GM21786 (cell line): ENCODE measurements at regions not wholly inside any gene's neighbourhood (a gene's known extent, or its start where the extent isn't known, plus 50 kb on each side); places are given as distances from the start of the nearest gene placed in this dataset.

Experiments used
- ATAC-seq: cut with Tn5 transposase; IDR thresholded peaks from one replicate; pipeline ENCODE4 v1.9.1; 2021; ENCODE audit not compliant: unreplicated experiment

DNA sequence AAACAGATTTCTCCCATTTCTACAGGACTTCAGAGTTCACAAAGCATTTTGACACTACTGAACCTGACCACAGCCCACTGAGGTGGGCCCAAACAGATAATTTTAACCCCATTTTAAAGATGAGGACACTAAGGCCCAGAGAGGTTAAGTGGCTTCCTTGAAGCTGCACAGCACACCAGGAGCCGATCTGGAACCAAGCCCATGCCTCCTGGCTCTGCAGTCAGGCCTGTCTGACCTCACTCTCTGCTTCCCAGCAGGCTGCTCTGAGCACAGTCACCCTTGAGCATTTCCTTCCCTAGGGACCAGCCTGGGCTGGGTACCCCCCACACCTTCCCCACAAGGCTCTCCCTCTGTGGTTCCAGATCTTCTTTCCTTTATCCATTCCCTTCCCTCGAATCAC is 252.2 kb downstream of the ENGASE start:
- no peak for ATAC-seq

DNA sequence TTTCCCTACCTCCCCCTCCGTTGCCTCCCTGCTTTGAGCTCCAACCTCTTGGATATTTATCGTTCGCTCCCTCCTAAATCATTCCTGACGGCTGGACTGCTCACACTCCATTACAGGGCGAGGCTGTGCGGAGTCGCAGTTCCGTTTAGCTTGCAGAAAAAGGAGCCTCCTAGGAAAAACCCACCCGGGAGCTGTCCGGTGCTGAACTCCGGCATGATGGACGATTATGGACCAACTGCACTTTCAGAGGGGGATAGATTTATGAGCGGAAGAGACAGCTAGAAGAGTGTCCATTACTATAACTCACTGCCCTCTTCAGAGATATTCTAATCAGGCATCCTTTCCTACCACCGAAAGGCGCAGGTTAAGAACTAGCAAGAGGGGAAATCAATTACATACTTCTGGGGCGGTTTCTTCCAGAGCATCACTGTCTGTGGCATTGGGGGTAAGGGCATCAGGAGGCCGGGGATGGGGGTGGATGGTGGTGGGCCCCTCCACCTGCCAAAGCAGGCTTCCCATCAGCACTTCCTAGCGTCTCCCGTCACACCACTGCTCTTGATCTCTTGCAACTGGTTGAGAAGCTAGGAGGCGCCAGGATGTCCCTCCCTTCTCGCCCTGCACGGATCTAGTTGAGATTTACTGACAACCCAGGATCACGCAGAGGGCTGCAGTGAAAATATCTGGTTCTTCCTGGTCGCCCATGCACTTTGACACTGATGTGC is 251.2 kb downstream of the ENGASE start:
- no peak for ATAC-seq

DNA sequence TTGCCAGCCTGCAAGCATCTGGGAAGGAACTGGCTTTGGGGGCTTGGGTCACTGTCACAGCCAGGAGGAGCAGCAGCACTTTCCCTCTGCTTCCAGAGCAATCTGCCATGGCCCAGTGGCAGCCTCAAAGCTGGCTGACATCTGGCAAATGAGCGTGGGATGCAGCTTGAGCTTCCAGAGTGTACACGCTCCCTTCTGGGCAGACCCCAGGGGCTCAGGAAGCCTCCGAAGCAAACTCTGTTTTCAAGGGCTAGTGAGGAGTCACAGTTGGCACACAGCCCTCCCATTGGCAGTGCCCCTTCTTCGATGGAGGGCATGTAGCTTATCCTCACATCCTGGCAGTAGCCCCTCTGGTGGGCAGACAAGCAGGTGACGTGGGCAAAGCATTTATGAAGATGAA is 249.6 kb downstream of the ENGASE start:
- ATAC-seq = no peak

DNA sequence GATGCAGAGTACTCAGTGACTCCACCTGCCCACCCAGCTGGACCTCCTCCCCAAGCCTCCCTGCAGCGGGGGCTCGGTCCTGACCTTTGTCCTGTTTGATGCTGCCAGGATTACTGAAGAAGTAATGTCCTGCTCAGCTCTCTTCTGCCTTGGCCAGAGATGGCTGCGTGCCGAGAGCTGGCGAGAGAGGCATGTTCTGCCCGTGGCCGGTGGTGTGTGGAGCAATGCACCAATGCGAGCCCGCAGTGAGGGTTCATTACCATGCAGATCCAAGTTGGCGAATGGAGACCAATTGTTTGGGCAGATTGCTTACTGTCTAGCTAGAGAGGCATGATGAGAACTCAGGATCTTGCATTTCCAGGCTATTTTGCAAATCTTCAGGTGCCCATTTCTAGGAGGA is 248.9 kb downstream of the ENGASE start:
- no peak for ATAC-seq

DNA sequence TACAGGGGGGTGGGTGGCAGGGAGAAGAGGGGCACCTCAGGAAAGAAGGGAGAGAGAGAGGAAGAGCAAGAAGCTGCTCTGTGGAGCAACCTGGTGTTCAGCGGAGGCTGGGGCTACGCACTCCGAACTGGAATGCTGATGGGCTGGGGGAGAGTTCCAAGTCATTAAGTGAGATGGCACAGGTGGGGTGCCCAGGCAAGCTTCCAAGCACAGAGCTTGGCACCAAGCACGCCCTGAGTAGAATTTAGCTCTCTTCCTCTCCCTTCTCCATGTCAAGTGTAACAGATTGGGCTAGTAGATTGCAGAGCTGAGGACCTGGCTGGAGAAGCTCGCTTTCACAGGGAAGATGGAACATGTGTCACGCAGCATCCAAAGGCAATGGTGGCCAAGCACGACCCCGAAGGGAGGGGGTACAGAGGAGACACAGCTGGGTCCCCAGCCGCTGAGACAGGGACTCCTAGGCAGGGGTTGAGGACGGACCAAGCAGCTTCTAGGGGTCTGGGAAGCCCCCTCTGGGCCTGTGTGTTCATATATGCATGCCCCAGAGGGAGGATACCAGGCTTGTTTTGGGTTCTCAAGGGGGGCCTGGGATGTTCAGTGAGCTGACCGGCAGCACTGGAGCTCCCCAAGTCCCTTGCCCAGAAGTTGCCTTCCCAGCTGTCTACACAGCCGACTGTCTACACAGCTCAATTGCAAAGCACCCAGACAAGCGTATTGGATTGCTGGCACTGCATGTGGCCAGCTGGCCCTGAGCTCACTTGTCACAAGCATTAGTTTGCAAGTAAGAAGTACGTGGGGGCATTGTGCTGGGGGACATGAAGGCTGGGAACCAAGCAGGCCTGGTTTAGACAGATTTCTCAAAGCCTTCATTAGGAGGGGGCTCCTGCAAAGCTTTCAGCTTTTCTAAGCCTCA is 247.8 kb downstream of the ENGASE start:
- ATAC-seq = no peak

DNA sequence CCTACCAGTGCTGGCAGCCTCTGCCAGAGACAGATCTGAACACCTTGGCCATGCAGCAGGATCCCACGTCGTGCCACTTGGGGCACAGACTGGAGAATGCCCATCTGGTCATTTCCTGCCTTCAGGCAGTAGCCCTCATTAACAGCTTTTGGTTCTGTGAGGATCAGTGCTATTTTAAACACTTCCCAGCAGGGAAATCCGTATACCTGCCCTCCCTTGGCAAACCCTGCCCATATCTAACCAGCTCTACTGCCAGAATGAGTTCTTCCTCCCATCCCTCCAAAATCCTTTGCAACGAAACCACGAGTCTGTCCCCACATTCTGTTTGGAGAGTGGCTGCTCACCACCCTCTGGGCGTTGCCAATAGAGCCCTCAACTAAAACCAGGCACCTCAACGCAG is 245.7 kb downstream of the ENGASE start:
- ATAC-seq = no peak

DNA sequence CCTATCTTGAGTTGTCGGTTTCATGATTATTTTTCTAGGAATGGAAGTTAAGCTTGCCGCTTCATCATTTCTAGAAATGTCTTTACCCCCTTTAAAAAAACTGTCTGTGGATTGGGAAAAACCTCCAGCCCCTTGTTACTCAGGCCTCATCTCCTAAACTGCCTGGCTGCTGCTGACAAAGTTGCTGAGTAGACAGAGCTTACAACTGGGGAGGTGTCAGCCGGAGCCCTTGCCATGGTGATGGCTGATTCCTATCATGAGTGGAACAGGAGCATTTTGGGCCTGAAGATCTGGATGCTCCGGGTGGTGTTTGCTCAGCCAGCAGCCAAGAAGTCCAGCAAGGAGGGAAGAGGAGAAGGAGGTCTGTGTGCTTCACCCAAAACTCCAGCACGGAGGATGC is 243.3 kb downstream of the ENGASE start:
- ATAC-seq = no peak

DNA sequence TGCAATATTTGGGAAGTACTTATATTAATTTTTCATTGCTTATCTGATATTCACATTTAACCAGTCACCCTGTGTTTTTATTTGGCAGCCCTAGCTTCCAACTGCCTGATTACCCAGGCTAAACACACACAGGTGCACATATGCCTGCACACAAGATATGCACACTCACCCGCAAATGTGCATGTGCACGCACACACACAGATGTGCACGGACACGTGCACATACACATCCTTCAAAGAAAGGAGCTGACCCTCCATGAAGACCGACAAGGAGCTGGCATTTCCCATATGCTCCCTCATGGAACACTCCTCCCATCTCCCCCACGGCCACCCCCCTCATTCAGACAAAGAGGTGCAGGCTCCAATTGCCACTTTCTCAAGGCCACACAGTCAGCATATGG is 242.2 kb downstream of the ENGASE start:
- no peak for ATAC-seq

DNA sequence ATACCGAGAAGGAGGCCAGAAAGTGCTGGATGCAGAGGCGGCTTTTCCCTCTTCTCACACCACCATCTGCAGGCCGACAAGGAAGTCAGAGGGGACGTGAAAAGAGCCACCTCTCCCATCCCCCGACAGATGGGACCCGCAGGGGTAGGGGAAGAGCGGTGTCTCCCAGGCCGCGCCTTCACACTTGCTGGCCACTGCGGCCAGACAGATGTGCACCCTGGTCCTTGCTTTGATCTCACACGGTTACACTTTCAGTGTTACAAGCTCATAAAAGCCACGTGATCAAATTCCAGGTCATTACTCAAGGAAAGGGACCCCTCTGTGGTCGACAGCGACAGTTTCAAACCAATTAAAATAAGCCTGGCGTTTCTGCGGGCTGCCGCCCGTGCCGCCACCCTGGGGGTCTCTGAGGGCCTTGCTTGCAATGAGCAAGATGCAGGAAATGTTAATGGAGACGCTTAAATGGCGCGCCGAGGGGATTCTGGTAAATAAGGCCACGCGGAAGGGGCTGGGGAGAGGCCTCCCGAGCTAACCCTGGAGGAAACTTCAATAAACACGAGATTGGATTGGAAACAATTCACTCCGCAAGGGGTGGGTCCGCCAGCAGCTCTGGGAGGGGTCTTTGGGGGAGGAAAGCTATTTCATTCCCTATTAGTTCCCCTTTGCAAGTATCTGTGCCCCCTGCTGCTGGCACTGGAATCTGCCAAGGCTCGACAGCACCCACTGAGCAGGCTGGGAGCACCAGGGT is 240.9 kb downstream of the ENGASE start:
- ATAC-seq = no peak

DNA sequence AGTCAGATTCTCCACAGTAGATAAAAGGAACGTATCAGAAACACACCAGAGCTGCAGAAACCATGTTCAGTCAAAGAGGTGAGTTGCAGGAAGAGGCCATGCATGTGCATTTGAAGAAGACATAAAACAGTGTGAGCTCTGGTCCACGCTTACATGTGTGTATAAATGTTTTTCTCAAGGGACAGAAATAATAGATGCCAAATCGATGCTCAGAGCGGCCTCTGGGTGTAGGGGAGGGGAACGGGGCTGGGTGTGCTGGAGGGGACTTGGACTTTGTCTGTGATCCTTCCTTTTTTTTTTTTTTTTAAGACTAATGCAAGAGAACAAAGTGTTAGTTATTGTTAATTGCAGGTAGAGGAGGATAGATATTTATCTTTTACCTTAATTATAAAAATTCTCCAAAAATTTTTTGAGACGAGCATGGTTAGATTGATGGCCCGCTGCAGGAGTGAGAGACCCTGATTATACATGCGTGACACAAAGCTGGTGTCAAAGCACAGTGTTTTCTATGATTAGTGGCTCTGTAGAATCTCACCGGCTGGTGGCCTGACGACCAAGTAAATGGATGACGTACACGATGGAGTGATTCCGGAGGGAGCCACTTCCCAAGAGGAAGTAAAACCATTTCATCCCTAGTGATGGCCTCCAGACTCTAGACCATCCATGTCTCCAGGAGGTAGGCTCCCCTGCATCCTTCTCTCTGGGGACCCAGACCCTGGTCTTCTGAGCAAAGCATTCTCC is 240.2 kb downstream of the ENGASE start:
- no peak for ATAC-seq

DNA sequence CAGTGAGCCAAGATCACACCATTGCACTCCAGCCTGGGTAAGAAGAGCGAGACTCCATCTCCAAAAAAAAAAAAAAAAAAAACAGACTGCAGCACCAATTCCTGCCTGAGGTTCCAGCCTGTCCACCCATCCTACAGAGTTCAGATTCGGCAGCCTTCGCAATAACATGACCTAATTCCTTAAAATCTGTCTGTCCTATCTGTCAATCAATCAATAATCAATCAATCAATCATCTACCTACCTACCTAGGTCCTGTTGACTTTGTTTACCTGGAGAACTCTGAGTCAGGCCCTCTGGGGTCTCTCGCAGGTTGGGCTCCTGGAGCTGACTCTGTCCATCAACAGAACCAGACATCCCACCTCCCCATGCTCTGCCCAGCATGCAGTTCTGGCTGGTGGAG is 236.7 kb downstream of the ENGASE start:
- no peak for ATAC-seq

DNA sequence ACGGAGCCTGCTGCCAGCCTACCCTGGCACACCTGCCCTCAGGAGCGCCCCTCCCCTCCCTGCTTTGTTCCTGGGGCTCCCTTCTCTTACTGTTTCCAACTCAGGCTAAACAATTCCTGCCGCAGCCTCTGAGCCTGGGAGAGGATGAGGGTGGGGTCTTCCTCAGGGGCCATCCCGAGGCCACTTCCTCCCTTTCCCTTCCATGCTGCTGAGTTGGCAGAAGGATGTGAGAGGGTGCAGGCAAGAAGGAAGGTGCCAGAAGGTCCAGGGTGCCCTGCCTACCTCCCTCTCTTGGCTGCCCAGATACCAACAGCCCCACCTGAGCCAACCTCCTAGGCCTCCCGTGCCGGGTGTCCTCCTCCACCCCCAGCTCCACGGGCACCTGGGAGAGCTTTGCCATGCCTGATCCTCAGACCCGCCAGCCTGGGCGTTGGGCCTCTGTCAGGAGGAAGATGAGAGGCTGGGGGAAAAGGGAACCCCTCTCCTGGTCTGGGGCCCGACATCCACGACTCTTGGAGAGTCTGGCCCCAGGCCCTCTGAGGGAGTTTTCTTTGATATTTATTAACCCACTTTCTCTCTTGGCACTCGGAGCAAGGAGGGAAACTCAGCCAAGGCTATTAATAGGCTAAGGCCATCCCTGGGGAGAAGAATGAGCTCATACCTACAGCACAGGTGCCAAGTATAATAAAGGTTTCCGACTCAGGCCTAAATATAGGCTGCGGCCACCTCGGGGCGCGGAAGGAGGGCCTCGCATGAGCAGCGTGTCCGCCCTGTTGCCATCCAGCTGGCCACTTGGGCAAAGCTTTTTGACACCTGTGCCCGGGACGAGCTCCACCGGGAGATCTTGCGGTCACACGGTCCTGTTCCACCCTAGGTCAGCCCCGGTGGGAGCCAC is 232.0 kb downstream of the ENGASE start:
- no peak for ATAC-seq

DNA sequence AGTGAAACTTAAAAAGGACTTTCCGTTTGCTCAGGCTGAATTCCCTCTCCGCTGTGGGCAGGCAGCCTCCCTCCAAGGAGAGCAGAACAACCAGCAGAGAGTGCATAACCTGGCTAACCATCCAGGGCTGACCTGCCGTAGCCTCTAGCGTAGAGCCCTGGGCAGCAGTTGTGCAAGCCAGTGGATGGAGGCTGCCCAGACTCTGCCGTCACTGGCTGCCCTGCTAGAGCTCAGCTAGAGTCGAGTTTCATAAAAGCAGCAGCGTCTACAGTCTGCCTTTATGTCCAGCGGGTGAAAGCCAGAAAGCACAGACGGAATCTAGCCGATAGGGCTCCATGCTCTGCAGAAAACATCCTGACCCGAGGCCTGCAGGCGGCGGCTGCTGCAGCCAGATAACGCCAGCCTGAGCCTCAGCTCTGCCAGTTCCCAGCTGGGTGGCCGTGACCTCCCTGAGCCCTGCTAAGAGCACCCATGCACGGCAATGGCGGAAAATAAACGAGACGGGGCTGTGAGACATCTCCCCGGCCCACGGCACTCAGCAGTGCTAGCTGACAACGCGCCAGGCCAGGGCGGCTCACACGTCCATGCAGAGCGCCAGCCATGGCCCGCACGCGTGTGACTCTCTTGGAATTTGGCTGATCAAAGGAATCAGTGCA is 231.3 kb downstream of the ENGASE start:
- no peak for ATAC-seq

DNA sequence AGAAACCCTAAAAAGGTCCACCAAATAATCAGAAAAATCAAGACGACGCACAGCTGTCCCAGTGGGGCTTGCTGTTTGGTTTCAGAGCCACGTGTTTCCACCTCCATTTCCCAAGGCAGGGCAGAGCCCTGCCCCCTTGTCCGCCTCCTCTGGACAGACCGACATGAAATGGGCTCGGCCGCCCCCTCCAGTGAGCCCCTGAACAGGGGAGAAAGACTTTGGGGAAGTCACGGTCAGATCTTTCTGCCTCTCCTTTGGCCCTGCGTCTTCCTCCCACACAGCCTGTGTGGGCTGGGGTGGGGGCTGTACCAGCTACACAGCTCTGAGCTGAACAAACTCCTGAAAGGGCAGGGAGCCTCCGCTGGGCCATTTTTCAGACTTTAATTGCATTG is 230.7 kb downstream of the ENGASE start:
- ATAC-seq = no peak

DNA sequence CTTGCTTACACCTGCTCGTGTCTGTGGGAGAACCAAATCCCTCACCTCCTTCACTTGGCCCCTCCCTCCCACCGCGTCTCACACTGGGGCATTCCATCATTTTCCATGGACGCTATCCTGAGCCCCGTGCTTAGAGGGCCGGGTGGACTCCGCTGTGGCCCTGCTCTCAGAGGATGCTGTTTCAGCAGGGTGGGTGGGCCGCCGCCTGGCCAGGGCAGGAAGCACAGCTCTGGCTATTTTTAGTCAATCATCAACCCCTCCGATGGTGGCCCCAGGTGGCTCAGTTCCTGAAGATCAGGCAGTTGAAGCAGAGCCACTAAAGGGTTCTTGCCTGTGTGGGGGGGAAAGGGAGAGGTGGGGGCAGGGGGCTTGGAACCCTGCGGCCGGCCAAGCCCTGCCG is 230.3 kb downstream of the ENGASE start:
- ATAC-seq = no peak

DNA sequence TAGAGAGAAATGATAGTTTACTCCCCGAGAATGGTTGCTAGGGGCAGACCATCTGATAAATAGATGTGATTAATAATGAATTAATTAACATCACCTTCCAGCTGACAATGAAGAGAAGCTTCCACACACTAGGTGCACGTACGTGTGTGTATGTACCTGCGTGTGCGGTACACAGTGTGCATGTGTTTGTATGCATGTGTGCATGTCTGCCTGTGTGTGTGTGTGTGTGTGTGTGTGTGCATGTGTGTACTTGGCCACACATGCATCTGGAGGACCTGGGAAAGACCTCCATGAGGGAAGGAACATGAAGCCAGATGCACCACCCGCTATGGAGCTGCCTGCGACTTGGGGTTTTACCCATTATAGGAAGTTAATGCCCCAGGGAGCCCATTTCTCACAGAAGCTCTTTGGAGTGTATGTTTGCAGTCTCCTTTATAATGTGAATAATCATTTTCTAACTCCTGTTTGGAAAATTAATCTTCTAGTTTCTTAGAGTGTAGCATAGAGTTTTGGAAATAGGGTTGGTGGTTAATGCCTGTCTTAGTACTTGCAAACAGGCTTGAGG is 229.1 kb downstream of the ENGASE start:
- no peak for ATAC-seq

DNA sequence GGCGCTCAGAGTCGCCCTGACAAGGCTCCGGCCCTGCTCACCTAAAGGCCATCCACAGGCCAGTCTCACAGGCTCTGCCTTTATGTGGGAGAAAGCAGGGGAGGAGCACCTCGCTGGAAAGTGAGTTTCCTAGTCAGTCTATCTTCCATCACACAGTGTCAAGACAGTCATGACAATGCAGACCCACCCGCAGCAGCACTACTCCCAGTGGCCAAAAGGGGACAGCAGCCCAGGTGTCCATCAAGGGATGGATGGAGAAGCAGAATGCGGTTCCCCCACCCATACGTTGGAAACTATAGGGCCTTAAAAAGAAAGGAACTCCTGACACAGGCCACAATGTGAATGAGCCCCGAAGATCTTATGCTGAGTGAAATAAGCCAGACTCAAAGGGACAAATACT is 226.8 kb downstream of the ENGASE start:
- no peak for ATAC-seq

DNA sequence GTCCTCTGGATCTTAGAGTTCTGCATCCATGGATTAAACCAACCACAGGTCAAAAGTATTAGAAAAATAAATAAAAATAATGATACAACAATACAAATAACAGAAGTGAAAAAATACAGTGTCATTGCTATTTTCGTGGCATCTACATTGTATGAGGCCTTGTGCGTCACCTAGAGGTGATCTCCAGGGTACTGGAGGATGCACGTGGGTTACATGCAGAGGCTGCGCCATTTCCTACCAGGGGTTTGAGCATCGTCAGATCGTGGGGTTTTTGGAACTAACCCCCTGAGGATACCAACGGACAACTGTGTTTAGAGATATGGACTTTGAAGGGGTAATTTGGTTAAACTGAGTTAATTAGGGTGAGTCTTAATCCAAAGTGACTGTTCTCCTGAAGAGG is 224.7 kb downstream of the ENGASE start:
- no peak for ATAC-seq

DNA sequence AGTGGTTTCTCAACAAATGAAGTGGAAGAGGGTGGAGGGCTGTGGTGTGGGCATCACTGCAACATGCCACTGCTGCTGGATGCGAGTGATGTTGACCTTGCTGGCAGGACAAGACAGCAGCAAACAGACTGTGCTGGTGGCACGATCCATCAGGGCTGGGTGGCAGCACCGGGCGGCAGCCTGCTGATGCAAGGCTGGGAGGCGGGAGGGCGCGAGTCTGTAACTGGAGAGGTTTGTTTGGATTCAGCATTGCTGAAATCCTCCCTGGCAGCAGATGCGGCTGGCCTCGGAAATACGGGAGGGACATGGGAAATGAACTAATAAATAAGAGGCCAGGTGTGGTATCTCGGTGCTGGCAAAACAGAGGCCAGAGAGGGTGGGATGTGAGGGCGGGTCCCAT is 224.2 kb downstream of the ENGASE start:
- ATAC-seq = no peak
